Smooth muscle cell (in vitro differentiated cells): ENCODE measurements at regions not wholly inside any gene's neighbourhood (a gene's known extent, or its start where the extent isn't known, plus 50 kb on each side); places are given as distances from the start of the nearest gene placed in this dataset.
A peak's percentile ranks its signal among the peaks of the same experiment; 100 is the strongest.

Experiments
- DNase-seq: peaks from one replicate; lab custom pipeline; 2025; ENCODE audit not compliant: unreplicated experiment; lab: John Stamatoyannopoulos, UW
- H2AFZ ChIP-seq: fragments of 200-600 bp; sonication (generic); 2 replicates; pipeline ENCODE4 v1.6.0; 2016; ENCODE audit warnings: antibody characterized with exemption, low read depth, mild to moderate bottlenecking
- H3F3A ChIP-seq: fragments of 200-600 bp; sonication (generic); 2 replicates; pipeline ENCODE4 v1.6.0; 2017; ENCODE audit warnings: antibody characterized with exemption, low read depth
- H3K27ac ChIP-seq: fragments of 200-600 bp; sonication (generic); 2 replicates; pipeline ENCODE4 v1.5.1; 2016; ENCODE audit warnings: low read depth, mild to moderate bottlenecking
- H3K27me3 ChIP-seq: fragments of 200-600 bp; sonication (generic); 2 replicates; pipeline ENCODE4 v1.6.1; 2016; ENCODE audit warnings: low read depth, mild to moderate bottlenecking
- H3K36me3 ChIP-seq: fragments of 200-600 bp; sonication (generic); 2 replicates; pipeline ENCODE4 v1.5.1; 2016; ENCODE audit warnings: low read depth
- H3K4me1 ChIP-seq: fragments of 200-600 bp; sonication (generic); 2 replicates; pipeline ENCODE4 v1.5.1; 2016; ENCODE audit warnings: low read depth
- H3K4me2 ChIP-seq: fragments of 200-600 bp; sonication (generic); 2 replicates; pipeline ENCODE4 v1.6.0; 2016; ENCODE audit warnings: mild to moderate bottlenecking
- H3K4me3 ChIP-seq: fragments of 200-600 bp; sonication (generic); 2 replicates; pipeline ENCODE4 v1.5.1; 2016; ENCODE audit warnings: mild to moderate bottlenecking
- H3K79me2 ChIP-seq: fragments of 200-600 bp; sonication (generic); 2 replicates; pipeline ENCODE4 v1.6.0; 2016; ENCODE audit warnings: low read depth, mild to moderate bottlenecking
- H3K9ac ChIP-seq: fragments of 200-600 bp; sonication (generic); 2 replicates; pipeline ENCODE4 v1.6.0; 2016; ENCODE audit warnings: low read depth
- H3K9me3 ChIP-seq: fragments of 200-600 bp; sonication (generic); replicated peaks from 2 replicates; pipeline ENCODE4 v1.5.1; 2016; ENCODE audit warnings: low read depth
- H4K20me1 ChIP-seq: fragments of 200-600 bp; sonication (generic); 2 replicates; pipeline ENCODE4 v1.6.0; 2016; ENCODE audit warnings: low read depth
- WGBS: methylation state at CpG from one replicate; pipeline ENCODE4 v1.1.7; 2016; ENCODE audit warnings: low lambda C conversion rate; 5-methylcytosine and 5-hydroxymethylcytosine counted together
- TF ChIP-seq, protein P1 (sequence below): fragments of 200-600 bp; sonication (generic); IDR thresholded peaks from 2 replicates; pipeline ENCODE4 v1.5.1; 2017; ENCODE audit warnings: borderline replicate concordance, mild to moderate bottlenecking, antibody characterized with exemption; ENCODE audit not compliant: insufficient read depth, poor library complexity, severe bottlenecking

DNA sequence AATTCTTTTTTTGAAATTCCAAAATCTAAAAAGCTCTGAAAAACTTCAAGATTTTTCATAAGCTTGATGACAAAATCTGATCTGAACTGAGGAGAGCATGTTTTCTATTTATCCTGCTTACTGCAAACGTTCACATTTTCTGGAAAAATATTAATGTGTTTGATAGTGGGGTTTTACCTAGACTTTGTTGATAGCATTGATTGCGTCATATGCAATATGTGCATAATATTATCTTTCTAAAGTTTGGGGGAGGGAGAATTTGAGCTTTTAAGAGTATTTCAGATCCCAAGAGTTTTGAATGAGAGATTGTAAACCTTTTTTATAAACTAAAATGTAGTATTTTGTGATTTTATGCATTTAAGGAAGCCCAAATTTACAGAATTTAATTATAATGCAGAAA, 62.8 kb upstream of the CDH6 start:
- Histone ChIP-seq H3K9ac (no peak overlapping the region), H3K36me3 (no peaks in the 10 kb centered on the region), H3K79me2 (no peaks in the 10 kb centered on the region), H3F3A (no peaks in the 10 kb centered on the region), H3K27me3 (no peaks in the 10 kb centered on the region), H3K4me3 (no peak overlapping the region), H3K4me1 (no peaks in the 10 kb centered on the region), H3K4me2 (no peak overlapping the region), H3K27ac (no peak overlapping the region), H3K9me3 (no peaks in the 10 kb centered on the region), H4K20me1 (no peaks in the 10 kb centered on the region), H2AFZ (no peak overlapping the region)
- no peak for DNase-seq
- TF ChIP-seq, protein P1, sequence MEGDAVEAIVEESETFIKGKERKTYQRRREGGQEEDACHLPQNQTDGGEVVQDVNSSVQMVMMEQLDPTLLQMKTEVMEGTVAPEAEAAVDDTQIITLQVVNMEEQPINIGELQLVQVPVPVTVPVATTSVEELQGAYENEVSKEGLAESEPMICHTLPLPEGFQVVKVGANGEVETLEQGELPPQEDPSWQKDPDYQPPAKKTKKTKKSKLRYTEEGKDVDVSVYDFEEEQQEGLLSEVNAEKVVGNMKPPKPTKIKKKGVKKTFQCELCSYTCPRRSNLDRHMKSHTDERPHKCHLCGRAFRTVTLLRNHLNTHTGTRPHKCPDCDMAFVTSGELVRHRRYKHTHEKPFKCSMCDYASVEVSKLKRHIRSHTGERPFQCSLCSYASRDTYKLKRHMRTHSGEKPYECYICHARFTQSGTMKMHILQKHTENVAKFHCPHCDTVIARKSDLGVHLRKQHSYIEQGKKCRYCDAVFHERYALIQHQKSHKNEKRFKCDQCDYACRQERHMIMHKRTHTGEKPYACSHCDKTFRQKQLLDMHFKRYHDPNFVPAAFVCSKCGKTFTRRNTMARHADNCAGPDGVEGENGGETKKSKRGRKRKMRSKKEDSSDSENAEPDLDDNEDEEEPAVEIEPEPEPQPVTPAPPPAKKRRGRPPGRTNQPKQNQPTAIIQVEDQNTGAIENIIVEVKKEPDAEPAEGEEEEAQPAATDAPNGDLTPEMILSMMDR: no peak
- 84% methylated on average over 2 of the region's 2 CpGs for WGBS

DNA sequence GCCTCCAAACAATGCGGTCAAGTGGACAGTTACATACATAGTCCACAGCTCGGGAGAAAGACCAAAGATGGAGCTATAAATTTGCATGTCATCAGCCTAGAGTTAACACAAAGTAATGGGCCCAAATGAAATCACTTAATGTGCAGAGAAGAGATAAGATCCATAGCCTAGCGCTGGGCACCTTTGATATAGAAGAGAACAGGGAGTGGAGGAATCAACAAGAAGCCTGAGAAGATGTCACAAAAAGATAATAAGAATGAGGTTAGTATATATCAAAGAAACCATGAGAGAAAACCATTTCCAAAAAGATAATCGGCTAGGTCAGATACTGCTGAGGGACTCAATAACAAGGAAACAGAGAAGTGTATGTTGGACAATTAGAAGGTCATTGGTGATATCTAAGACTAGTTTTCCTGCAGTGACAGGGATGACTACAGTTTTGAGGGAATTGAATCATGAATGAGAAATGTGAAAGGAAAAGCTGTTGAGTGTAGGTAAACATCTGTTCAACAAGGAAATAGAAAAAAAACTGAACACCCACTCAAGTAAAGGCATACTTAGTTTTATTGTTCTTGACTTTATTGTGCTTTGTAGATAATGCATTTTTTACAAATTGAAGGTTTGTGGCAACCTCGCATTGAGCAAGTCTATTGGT, 68.7 kb upstream of the CDH6 start:
- Histone ChIP-seq H3K27ac (peak overlapping the region; percentile 70), H3F3A (no peaks in the 10 kb centered on the region), H2AFZ (no peak overlapping the region), H3K4me3 (no peak overlapping the region), H3K27me3 (no peaks in the 10 kb centered on the region), H3K4me1 (peaks cover 21% of the 10 kb centered on the region), H3K9me3 (no peaks in the 10 kb centered on the region), H3K4me2 (no peak overlapping the region), H3K9ac (no peak overlapping the region), H3K79me2 (no peaks in the 10 kb centered on the region), H3K36me3 (no peaks in the 10 kb centered on the region), H4K20me1 (no peaks in the 10 kb centered on the region)
- DNase-seq: no peak
- WGBS: 92% methylated on average over 5 of the region's 5 CpGs
- TF ChIP-seq, protein P1: no peak

DNA sequence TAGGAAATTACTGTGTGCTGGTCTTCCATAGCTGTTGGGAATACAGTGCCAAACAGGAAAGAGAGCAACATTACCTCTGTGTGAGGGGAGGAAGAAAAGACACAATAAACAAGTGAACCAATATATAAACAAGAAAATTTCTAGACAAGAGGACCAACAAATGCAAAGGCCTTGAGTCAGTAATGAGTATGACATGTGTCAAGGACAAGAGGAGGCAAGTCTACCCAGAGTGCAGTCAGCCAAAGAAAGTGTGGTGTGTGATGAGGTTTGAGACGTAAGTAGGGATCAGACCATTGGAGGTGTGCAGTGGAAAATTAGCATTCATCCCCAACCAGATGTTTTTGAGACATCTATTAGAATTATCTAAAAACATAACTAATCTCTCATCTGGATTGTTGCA, 69.5 kb upstream of the CDH6 start:
- Histone ChIP-seq H3K9me3 (no peaks in the 10 kb centered on the region), H3K27ac (peak overlapping the region; percentile 70), H3K36me3 (no peaks in the 10 kb centered on the region), H3K9ac (no peak overlapping the region), H3K79me2 (no peaks in the 10 kb centered on the region), H2AFZ (peak overlapping the region; percentile 40), H3K4me1 (peaks cover 27% of the 10 kb centered on the region), H3K4me2 (no peak overlapping the region), H4K20me1 (no peaks in the 10 kb centered on the region), H3F3A (no peaks in the 10 kb centered on the region), H3K4me3 (no peak overlapping the region), H3K27me3 (no peaks in the 10 kb centered on the region)
- TF ChIP-seq, protein P1: no peak
- WGBS: 81% methylated on average over 1 of the region's 1 CpG
- no peak for DNase-seq
